CD14-positive monocyte (primary cell): ENCODE measurements at regions not wholly inside any gene's neighbourhood (a gene's known extent, or its start where the extent isn't known, plus 50 kb on each side); places are given as distances from the start of the nearest gene placed in this dataset.

Experiments
- DNase-seq, 3 donors: peaks; one replicate each; pipeline ENCODE4 v3.0.0-alpha.2; 2011 to 2022
- H2AFZ ChIP-seq: 2 replicates; pipeline ENCODE4 v1.6.0; 2012; ENCODE audit warnings: mild to moderate bottlenecking, low read depth, low read length, inconsistent platforms; ENCODE audit not compliant: insufficient read depth, poor library complexity, severe bottlenecking
- H3K27ac ChIP-seq, 2 donors: 1 replicate in 1 of 2; 2 replicates in 1 of 2; pipeline ENCODE4 v1.5.1; 2012 to 2013; ENCODE audit warnings: low read length in 2 of 2, control low read depth in 1 of 2, inconsistent platforms in 1 of 2, low read depth in 1 of 2, mild to moderate bottlenecking in 1 of 2
- H3K27me3 ChIP-seq, 2 donors: one replicate each; pipeline versions ENCODE4 v1.6.0 to v1.6.1; 2011 to 2013; ENCODE audit warnings: low read length in 2 of 2; ENCODE audit not compliant: control insufficient read depth in 2 of 2, insufficient read depth in 2 of 2
- H3K36me3 ChIP-seq, 2 donors: replicated peaks in 1 of 2; 1 replicate in 1 of 2; 2 replicates in 1 of 2; pipeline versions ENCODE4 v1.5.1 to v1.6.1; 2012 to 2013; ENCODE audit warnings: low read length in 2 of 2, control low read depth in 1 of 2, inconsistent platforms in 1 of 2, mild to moderate bottlenecking in 1 of 2; ENCODE audit not compliant: insufficient read depth in 2 of 2, control insufficient read depth in 1 of 2
- H3K4me1 ChIP-seq, 2 donors: 1 replicate in 1 of 2; 2 replicates in 1 of 2; pipeline versions ENCODE4 v1.5.1 to v1.6.1; 2012 to 2013; ENCODE audit warnings: low read length in 2 of 2, control low read depth in 1 of 2, inconsistent platforms in 1 of 2, mild to moderate bottlenecking in 1 of 2, moderate library complexity in 1 of 2; ENCODE audit not compliant: insufficient read depth in 2 of 2, control insufficient read depth in 1 of 2
- H3K4me2 ChIP-seq: replicated peaks from 2 replicates; pipeline ENCODE3; 2012; ENCODE audit warnings: low read length, moderate library complexity, mild to moderate bottlenecking; ENCODE audit not compliant: poor library complexity, severe bottlenecking; ENCODE audit errors: extremely low read depth
- H3K4me3 ChIP-seq, 3 experiments: fragments of 200-600 bp in 1 of 3; sonication (generic) in 1 of 3; replicated peaks in 1 of 3; 1 replicate in 2 of 3; 2 replicates in 1 of 3; pipeline ENCODE4 v1.5.1; 2011 to 2013; ENCODE audit warnings: low read length in 3 of 3, mild to moderate bottlenecking in 3 of 3, control low read depth in 2 of 3, low read depth in 2 of 3, inconsistent platforms in 1 of 3, moderate library complexity in 1 of 3
- H3K79me2 ChIP-seq: 2 replicates; pipeline ENCODE4 v1.6.0; 2012; ENCODE audit warnings: mild to moderate bottlenecking, control low read depth, inconsistent platforms, low read length, moderate library complexity; ENCODE audit not compliant: insufficient read depth
- H3K9ac ChIP-seq: 2 replicates; pipeline ENCODE4 v1.6.0; 2017; ENCODE audit warnings: low read length, mild to moderate bottlenecking; ENCODE audit not compliant: insufficient read depth, poor library complexity, severe bottlenecking
- H3K9me3 ChIP-seq, 2 donors: replicated peaks in 1 of 2; 1 replicate in 1 of 2; 2 replicates in 1 of 2; pipeline versions ENCODE4 v1.5.1 to v1.6.1; 2012 to 2013; ENCODE audit warnings: low read length in 2 of 2, control low read depth in 1 of 2; ENCODE audit not compliant: control insufficient read depth in 1 of 2, insufficient read depth in 1 of 2
- H4K20me1 ChIP-seq: 2 replicates; pipeline ENCODE4 v1.6.0; 2012; ENCODE audit warnings: mild to moderate bottlenecking, low read length, control low read depth, moderate library complexity; ENCODE audit not compliant: insufficient read depth
- H3K27ac Mint-ChIP-seq, 7 donors: one replicate each; pipeline ENCODE4 v1.8.0; 2020; ENCODE audit warnings: mild to moderate bottlenecking in 7 of 7, mixed read lengths in 7 of 7, moderate library complexity in 6 of 7, inconsistent platforms in 2 of 7
- H3K27me3 Mint-ChIP-seq, 3 donors: one replicate each; pipeline ENCODE4 v1.8.0; 2021 to 2022; ENCODE audit warnings: low read depth in 3 of 3, mild to moderate bottlenecking in 3 of 3, mixed read lengths in 3 of 3, moderate library complexity in 3 of 3, inconsistent platforms in 1 of 3
- H3K36me3 Mint-ChIP-seq, 2 donors: one replicate each; pipeline ENCODE4 v1.8.0; 2020; ENCODE audit warnings: mixed read lengths in 2 of 2, inconsistent platforms in 1 of 2, mild to moderate bottlenecking in 1 of 2
- H3K4me1 Mint-ChIP-seq: one replicate; pipeline ENCODE4 v1.8.0; 2020; ENCODE audit warnings: mild to moderate bottlenecking, mixed read lengths
- H3K4me3 Mint-ChIP-seq, 2 donors: one replicate each; pipeline ENCODE4 v1.8.0; 2020; ENCODE audit warnings: mild to moderate bottlenecking in 2 of 2, mixed read lengths in 2 of 2, moderate library complexity in 1 of 2
- H3K9me3 Mint-ChIP-seq, 7 donors: one replicate each; pipeline ENCODE4 v1.8.0; 2020 to 2022; ENCODE audit warnings: mixed read lengths in 7 of 7, mild to moderate bottlenecking in 6 of 7, moderate library complexity in 6 of 7, inconsistent platforms in 2 of 7
- CTCF ChIP-seq: fragments of 200-600 bp; IDR thresholded peaks from one replicate; pipeline ENCODE4 v1.8.0; 2022; ENCODE audit warnings: antibody characterized with exemption, mild to moderate bottlenecking
- WGBS: methylation state at CpG from one replicate; pipeline ENCODE4 v1.1.5; 2013; ENCODE audit warnings: missing lambda C conversion rate; ENCODE audit not compliant: insufficient coverage; 5-methylcytosine and 5-hydroxymethylcytosine counted together
- intact Hi-C, 2 donors: fragments of 100-400 bp; cut with micrococcal nuclease; formaldehyde crosslinking; loops; one replicate each; pipeline versions ENCODE4 v1.15.0 to v1.15.1; 2023

- no peaks in the 10 kb centered on the region for H3K36me3 ChIP-seq
- no peaks in the 10 kb centered on the region for H3K9me3 ChIP-seq
- no peak overlapping the region for H3K4me3 ChIP-seq
- Mint-ChIP-seq H3K9me3 (peaks cover 0 to 5% (median 2%) of the 10 kb centered on the region in 7 donors), H3K36me3 (no peaks in the 10 kb centered on the region), H3K4me3 (no peak overlapping the region), H3K4me1 (peaks cover 2% of the 10 kb centered on the region), H3K27me3 (no peaks in the 10 kb centered on the region), H3K27ac (no peak overlapping the region)
- no peaks in the 10 kb centered on the region for H3K27me3 ChIP-seq
- H3K9ac ChIP-seq, result no peak overlapping the region
- no peak for DNase-seq
- H2AFZ ChIP-seq, result no peak overlapping the region
- H3K4me2 ChIP-seq, result no peak overlapping the region
- TF ChIP-seq CTCF, result no peak
- H4K20me1 ChIP-seq, result no peaks in the 10 kb centered on the region
- H3K79me2 ChIP-seq, result no peaks in the 10 kb centered on the region
- no peak overlapping the region for H3K27ac ChIP-seq
- intact Hi-C loops, result no loop called here
- WGBS, result no CpG with 5 or more reads among the region's 2 CpGs
- no peaks in the 10 kb centered on the region for H3K4me1 ChIP-seq
Observed at GRCh38 chr4:117971403-117971802, 62.9 kb upstream of the NDST3 start.

DNA sequence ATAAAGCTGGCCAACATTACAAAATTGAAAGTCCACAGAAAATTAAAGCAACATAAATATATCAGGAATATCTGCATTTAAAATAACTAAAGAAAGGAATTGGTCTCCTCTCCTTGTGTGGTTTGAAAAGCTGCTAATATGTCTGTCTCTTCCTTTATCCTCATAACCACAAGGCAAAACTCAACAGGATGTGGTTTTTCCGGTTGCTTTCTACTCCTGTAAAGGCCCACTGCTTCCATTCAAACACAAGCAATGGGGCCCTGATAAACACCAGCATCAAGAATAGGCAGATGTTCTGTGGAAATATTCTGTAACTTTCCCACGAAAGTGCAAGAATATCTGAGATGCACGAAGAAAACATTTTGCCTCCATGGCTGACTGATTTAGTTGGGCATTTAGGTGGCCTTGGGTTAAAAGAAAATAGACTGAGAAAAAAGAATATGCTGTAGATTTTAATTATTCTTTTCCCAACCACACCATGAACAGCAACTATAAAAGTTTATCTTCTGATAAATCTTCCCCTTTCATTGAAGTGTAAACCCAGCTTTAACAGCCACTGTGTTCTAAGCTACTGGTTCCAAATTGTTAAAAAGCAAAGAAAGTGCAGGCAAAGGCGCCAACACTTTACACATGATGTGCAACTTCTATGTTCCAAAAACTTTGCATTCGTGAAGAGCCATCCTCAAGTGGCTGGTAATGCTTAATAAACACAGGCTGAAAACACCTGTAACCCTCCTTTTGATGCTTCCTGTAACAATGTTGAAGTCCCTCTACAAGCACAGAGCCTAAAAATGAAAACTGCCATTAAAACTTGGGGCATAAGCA is 50.5 kb upstream of the NDST3 start:
- DNase-seq, result no peak
- H3K4me3 Mint-ChIP-seq, result no peak overlapping the region
- Histone ChIP-seq H3K27ac (no peak overlapping the region), H3K9ac (no peak overlapping the region), H3K4me3 (no peak overlapping the region), H4K20me1 (no peaks in the 10 kb centered on the region), H3K36me3 (no peaks in the 10 kb centered on the region), H3K4me2 (no peak overlapping the region), H2AFZ (no peak overlapping the region), H3K27me3 (no peaks in the 10 kb centered on the region), H3K4me1 (peaks cover 26 to 32% of the 10 kb centered on the region in 2 donors), H3K79me2 (no peaks in the 10 kb centered on the region), H3K9me3 (no peaks in the 10 kb centered on the region)
- 40% methylated on average over 1 of the region's 5 CpGs for WGBS
- H3K4me1 Mint-ChIP-seq, result peaks cover 37% of the 10 kb centered on the region
- peaks cover 0 to 15% (median 3%) of the 10 kb centered on the region in 7 donors for H3K9me3 Mint-ChIP-seq
- H3K27me3 Mint-ChIP-seq, result no peaks in the 10 kb centered on the region
- TF ChIP-seq CTCF, result no peak
- intact Hi-C loops, result no loop called here
- H3K36me3 Mint-ChIP-seq, result no peaks in the 10 kb centered on the region
- H3K27ac Mint-ChIP-seq, result no peak overlapping the region
